ENCODE measurements at regions not wholly inside any gene's neighbourhood (a gene's known extent, or its start where the extent isn't known, plus 50 kb on each side); places are given as distances from the start of the nearest gene placed in this dataset.
"Not testable (repeated sequence)": the region's sequence is repeated elsewhere in the genome, so short reads cannot be mapped to it uniquely, and the experiment has no call there.

DNA sequence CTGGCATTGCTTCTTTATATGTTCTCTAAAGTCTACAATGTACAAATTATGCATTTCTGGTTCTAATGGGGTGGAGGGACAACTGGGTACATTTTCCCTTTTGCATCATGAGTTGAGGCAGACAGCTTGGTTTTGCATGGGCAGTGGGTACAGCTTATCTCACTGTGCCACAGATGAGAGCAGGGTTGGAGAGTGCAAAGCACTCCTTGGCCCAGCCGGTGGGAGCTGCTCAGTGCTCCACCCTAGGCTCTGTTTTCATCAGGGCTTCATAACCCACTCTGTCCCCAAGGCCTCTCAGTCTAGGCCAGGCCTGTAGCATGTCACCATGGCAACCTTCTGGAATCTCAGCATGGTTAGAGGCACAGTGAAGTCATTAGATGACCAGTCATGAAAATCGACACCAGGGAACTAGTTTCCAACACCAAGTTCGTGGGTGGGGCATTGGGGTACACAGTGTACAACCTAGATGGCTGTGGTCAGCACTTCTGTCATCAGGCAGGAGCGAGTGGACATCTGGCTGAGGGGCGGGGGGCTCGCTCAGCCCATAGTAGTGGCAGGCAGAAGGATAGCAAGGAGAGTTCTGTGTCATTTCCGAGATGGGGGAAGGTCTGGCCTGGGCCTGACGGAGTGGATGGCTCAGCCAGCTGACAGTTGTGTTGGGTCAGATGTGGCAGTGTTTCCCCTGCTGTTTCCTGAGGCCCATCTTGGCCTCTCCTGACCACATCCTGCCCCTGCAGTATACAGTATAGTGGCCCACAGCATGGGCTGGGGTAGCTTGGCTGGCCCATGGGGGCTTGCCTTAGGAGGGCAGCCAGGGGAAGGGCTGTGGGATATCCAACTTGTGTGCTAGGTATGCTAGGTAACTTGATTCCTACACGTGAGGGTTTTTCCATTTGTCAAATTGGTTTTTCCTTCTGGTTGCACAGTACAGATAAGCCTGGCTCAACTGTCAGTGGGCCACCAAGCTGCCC, 75.7 kb upstream of the PRR23C start:
- H3K4me3 Mint-ChIP-seq = no peak overlapping the region
- no peaks in the 10 kb centered on the region for H3K9me3 ChIP-seq (ENCODE audit: control insufficient read depth, low read length, poor library complexity, severe bottlenecking)
- H3K36me3 Mint-ChIP-seq (ENCODE audit: low read depth) = no peaks in the 10 kb centered on the region
- DNase-seq = no peak
- H3K27ac Mint-ChIP-seq = no peak overlapping the region
- peaks cover 7% of the 10 kb centered on the region for H3K27me3 Mint-ChIP-seq
- no peaks in the 10 kb centered on the region for H3K4me1 Mint-ChIP-seq
- no peak for ATAC-seq

GRCh38 chr3:139121513-139122220, 77.0 kb upstream of the PRR23C start:
- H3K27ac Mint-ChIP-seq = no peak overlapping the region
- DNase-seq (no peak), ATAC-seq (no peak)
- no peaks in the 10 kb centered on the region for H3K4me1 Mint-ChIP-seq
- no peak overlapping the region for H3K4me3 Mint-ChIP-seq
- peaks cover 7% of the 10 kb centered on the region for H3K27me3 Mint-ChIP-seq
- H3K36me3 Mint-ChIP-seq (ENCODE audit: low read depth) = no peaks in the 10 kb centered on the region
- H3K9me3 ChIP-seq (ENCODE audit: control insufficient read depth, low read length, poor library complexity, severe bottlenecking) = no peaks in the 10 kb centered on the region

DNA sequence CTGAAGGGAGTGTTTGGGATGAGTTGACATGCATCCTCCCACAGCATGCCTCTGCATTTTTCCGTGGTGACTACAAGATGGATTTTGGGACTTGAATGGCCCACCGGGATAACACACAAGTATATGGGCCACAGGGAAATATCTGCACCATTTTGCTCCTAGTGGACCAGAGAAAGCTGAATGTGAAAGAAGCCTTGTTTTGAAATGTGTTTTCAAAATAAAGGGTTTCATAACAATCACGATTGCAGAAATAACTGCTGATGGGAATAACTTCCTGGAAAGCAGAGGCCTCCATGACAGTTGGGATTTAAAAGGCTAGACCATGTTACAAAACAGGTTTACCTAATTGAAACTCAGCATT, 77.5 kb upstream of the PRR23C start:
- Mint-ChIP-seq H3K27me3 (peaks cover 7% of the 10 kb centered on the region), H3K4me3 (no peak overlapping the region), H3K36me3 (ENCODE audit: low read depth) (no peaks in the 10 kb centered on the region), H3K27ac (no peak overlapping the region), H3K4me1 (no peaks in the 10 kb centered on the region)
- DNase-seq (no peak), ATAC-seq (no peak)
- H3K9me3 ChIP-seq (ENCODE audit: control insufficient read depth, low read length, poor library complexity, severe bottlenecking) = no peaks in the 10 kb centered on the region

DNA sequence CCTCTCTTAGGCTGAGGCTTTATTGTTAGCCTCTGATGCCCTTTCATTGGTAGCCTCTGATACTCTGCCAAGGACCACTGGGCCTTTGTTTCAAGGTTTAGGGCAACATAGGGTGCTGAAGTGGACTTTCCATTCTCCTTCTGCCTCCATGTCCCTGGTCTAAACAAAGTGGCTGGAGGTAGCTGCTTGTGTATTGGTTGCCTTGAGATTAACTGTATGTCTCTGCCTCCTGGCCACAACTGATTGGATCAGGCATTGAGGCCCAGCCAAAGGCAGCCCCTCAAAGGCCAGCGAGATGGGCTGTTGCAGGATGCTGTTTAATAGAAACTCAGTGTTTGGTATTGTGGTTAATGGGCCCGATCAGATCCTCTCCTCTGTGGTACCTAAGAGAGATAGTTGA, 77.9 kb upstream of the PRR23C start:
- Mint-ChIP-seq H3K4me1 (no peaks in the 10 kb centered on the region), H3K27ac (no peak overlapping the region), H3K27me3 (peaks cover 7% of the 10 kb centered on the region), H3K4me3 (no peak overlapping the region), H3K36me3 (ENCODE audit: low read depth) (no peaks in the 10 kb centered on the region)
- ATAC-seq (no peak), DNase-seq (no peak)
- no peaks in the 10 kb centered on the region for H3K9me3 ChIP-seq (ENCODE audit: control insufficient read depth, low read length, poor library complexity, severe bottlenecking)

DNA sequence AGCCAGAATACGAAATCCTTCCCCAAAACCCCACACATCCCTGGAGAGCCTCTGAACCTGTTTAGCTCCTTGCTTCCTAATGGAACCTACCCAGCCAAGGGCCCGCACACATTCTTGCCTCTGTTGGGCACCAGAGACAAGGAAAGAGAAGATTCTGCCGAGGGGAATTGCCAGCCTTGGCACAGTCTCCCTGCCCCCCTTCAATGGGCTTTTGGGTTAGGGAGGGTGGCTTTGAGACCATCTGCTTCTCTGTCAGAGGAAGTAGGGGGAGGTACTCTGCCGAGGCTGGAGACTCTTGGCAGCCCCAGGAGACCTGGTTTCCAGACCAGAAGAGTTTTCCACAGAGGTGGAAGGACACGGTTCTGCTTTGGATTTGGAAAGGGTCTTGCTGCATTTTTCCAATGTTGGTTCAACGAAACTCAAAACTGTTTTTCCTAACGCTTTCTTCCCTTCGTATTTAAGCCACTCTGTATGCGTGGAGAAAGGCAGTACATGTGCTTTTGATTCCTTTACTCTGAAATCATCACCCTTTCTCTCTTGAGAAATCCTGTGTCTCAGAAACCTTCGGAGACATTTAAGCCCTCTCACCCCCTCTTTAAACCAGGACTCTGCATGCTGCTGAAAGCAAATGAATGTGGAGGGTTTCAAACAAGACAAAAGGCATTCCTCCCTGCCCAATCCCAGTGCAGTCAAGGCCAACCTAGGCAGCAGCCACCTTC, 78.8 kb upstream of the PRR23C start:
- no peaks in the 10 kb centered on the region for H3K4me1 Mint-ChIP-seq
- peaks cover 4% of the 10 kb centered on the region for H3K27me3 Mint-ChIP-seq
- no peak for DNase-seq
- no peaks in the 10 kb centered on the region for H3K9me3 ChIP-seq (ENCODE audit: control insufficient read depth, low read length, poor library complexity, severe bottlenecking)
- H3K4me3 Mint-ChIP-seq = no peak overlapping the region
- H3K36me3 Mint-ChIP-seq (ENCODE audit: low read depth) = no peaks in the 10 kb centered on the region
- no peak for ATAC-seq
- no peak overlapping the region for H3K27ac Mint-ChIP-seq

- ATAC-seq (no peak), DNase-seq (no peak)
- H3K36me3 Mint-ChIP-seq (ENCODE audit: low read depth) = no peaks in the 10 kb centered on the region
- no peaks in the 10 kb centered on the region for H3K4me1 Mint-ChIP-seq
- no peak overlapping the region for H3K27ac Mint-ChIP-seq
- no peaks in the 10 kb centered on the region for H3K9me3 ChIP-seq (ENCODE audit: control insufficient read depth, low read length, poor library complexity, severe bottlenecking)
- H3K27me3 Mint-ChIP-seq = no peaks in the 10 kb centered on the region
- no peak overlapping the region for H3K4me3 Mint-ChIP-seq
Observed at GRCh38 chr3:139124197-139124596, 79.5 kb upstream of the PRR23C start.

- H3K9me3 ChIP-seq (ENCODE audit: control insufficient read depth, low read length, poor library complexity, severe bottlenecking) = no peaks in the 10 kb centered on the region
- no peaks in the 10 kb centered on the region for H3K36me3 Mint-ChIP-seq (ENCODE audit: low read depth)
- H3K4me1 Mint-ChIP-seq = no peaks in the 10 kb centered on the region
- H3K27ac Mint-ChIP-seq = no peak overlapping the region
- DNase-seq (no peak), ATAC-seq (no peak)
- peaks cover 9% of the 10 kb centered on the region for H3K27me3 Mint-ChIP-seq
- no peak overlapping the region for H3K4me3 Mint-ChIP-seq
Observed at GRCh38 chr3:139127101-139127500, 82.4 kb upstream of the PRR23C start.

DNA sequence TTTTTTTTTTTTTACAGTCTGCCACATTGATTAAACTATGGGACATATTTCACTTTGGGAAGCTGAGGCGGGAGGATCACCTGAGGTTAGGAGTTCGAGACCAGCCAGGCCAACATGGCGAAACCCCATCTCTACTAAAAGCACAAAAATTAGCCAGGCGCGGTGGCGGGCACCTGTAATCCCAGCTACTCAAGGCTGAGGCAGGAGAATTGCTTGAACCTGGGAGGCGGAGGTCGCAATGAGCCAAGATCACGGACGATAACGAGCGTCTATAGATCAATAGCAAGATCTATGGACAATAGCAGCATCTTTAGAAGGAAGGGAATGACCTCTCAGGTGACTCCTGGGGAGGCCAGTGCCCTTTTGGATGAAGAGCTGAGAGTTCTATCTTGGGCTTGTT, 82.9 kb upstream of the PRR23C start:
- not testable (repeated sequence) for H3K36me3 Mint-ChIP-seq (ENCODE audit: low read depth); H3K27ac Mint-ChIP-seq; DNase-seq; H3K9me3 ChIP-seq (ENCODE audit: control insufficient read depth, low read length, poor library complexity, severe bottlenecking); H3K27me3 Mint-ChIP-seq; H3K4me1 Mint-ChIP-seq; H3K4me3 Mint-ChIP-seq; ATAC-seq

DNA sequence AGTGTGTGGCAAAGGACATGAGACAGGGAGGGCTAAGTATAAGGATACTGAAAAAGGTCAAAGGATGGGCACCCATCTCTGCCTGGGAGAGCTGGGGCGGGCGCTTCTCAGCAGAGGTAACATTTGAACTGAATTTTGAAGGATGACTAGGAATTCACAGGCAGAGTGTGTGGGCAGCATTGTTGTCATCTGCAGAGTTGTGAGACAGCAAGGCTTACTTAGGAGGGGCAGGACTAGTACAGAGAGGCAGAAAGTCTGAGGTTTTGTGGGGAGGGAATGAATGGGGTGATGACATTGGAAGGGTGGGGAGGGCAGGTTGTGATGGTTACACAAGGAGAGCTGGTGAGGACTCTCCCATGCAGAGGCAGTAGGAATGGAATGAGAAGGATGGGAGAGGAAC, 84.1 kb upstream of the PRR23C start:
- Mint-ChIP-seq H3K36me3 (ENCODE audit: low read depth) (no peaks in the 10 kb centered on the region), H3K27me3 (peaks cover 9% of the 10 kb centered on the region)

DNA sequence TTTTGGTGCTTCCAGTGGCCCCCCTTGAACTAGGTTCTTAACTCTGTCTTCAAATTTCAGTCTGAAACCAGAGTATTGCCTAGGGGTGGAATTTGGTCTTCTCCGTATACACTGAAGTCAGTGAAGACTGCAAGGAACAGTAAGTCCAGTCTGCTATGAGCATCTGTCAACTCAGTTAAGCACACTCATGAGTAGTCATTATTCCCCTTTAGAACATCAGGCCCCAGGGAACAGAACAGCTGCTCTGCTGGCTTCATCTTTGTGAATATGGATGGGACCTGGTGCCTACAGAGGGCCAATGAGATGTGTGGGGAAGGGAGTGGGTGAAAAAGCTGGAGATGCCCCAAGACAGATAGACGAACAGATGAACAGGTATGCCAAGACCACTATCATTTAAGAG, 85.2 kb upstream of the PRR23C start:
- H3K9me3 ChIP-seq (ENCODE audit: control insufficient read depth, low read length, poor library complexity, severe bottlenecking) = no peaks in the 10 kb centered on the region
- no peak for DNase-seq
- Mint-ChIP-seq H3K4me1 (no peaks in the 10 kb centered on the region), H3K27me3 (peaks cover 9% of the 10 kb centered on the region), H3K36me3 (ENCODE audit: low read depth) (no peaks in the 10 kb centered on the region), H3K4me3 (no peak overlapping the region), H3K27ac (no peak overlapping the region)
- ATAC-seq = no peak

More for the DNA sequence above, 84.1 kb upstream of the PRR23C start:
- Mint-ChIP-seq H3K4me1 (no peaks in the 10 kb centered on the region), H3K4me3 (no peak overlapping the region), H3K27ac (no peak overlapping the region)
- DNase-seq (no peak), ATAC-seq (no peak)
- H3K9me3 ChIP-seq (ENCODE audit: control insufficient read depth, low read length, poor library complexity, severe bottlenecking) = no peaks in the 10 kb centered on the region

DNA sequence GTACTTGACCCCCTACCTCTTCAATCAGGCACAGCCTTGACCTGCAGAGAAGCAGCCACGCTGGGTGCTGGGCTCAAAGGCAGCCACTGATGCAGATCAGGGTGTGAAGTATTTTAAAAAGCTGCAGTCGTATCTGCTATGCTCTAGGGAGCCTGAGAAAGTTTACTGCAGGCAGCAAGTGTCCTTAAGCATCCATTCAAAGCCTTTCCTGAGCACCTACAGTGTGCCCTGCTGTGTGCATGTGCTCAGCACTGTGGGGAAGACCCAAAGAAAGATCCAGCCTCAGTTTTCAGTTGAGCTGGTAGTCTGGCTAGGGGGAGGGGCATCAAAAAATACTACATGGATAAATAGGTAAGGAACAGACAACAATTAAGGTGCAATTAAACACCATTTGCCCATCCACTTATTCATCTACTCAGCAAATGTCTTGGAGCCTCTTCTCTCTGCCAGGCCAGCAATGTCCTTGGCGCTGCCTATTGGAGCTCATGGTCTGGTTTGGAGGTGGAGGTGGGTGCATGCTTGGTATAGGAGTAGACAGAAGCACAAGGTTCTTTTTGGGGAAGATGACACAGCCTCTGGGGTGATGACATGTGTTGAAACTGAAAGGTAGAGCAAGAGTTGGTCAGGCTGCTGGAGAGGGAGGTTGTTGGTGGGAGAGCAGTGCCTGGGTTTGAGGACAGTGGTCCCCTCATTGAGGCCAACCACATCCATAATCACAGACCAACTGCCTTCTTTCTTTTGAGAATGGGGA, 85.9 kb upstream of the PRR23C start:
- no peaks in the 10 kb centered on the region for H3K36me3 Mint-ChIP-seq (ENCODE audit: low read depth)
- H3K9me3 ChIP-seq (ENCODE audit: control insufficient read depth, low read length, poor library complexity, severe bottlenecking) = no peaks in the 10 kb centered on the region
- no peak overlapping the region for H3K27ac Mint-ChIP-seq
- H3K27me3 Mint-ChIP-seq = peaks cover 9% of the 10 kb centered on the region
- H3K4me3 Mint-ChIP-seq = no peak overlapping the region
- ATAC-seq (no peak), DNase-seq (no peak)
- H3K4me1 Mint-ChIP-seq = no peaks in the 10 kb centered on the region

DNA sequence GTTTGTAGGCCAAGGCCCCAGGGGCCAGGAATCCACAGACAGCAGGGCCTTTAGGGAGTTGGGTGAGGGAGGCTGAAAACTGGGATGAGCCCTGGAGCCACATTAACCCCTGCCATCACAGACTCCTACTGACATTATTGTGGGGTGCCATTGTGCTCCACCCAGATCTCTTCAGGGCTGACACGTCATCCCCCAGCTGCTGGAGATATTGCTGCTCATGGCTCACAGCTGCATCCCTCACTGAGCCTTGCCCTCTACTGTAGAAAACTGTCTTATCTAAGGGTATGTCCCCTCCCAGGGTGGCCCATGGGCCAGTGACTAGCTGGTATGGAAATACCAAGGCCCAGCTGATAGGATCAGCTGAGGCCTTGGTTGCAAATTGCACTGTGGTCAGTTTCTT, 87.3 kb upstream of the PRR23C start:
- Mint-ChIP-seq H3K4me1 (no peaks in the 10 kb centered on the region), H3K27ac (no peak overlapping the region), H3K4me3 (no peak overlapping the region), H3K27me3 (peaks cover 12% of the 10 kb centered on the region), H3K36me3 (ENCODE audit: low read depth) (no peaks in the 10 kb centered on the region)
- no peaks in the 10 kb centered on the region for H3K9me3 ChIP-seq (ENCODE audit: control insufficient read depth, low read length, poor library complexity, severe bottlenecking)
- ATAC-seq (no peak), DNase-seq (no peak)

GRCh38 chr3:139132976-139133375, 88.3 kb upstream of the PRR23C start:
- no peaks in the 10 kb centered on the region for H3K4me1 Mint-ChIP-seq
- ATAC-seq = no peak
- H3K36me3 Mint-ChIP-seq (ENCODE audit: low read depth) = no peaks in the 10 kb centered on the region
- no peak overlapping the region for H3K4me3 Mint-ChIP-seq
- no peak overlapping the region for H3K27ac Mint-ChIP-seq
- H3K27me3 Mint-ChIP-seq = peaks cover 18% of the 10 kb centered on the region
- no peaks in the 10 kb centered on the region for H3K9me3 ChIP-seq (ENCODE audit: control insufficient read depth, low read length, poor library complexity, severe bottlenecking)
- no peak for DNase-seq
